BLaER1 treated with 17β-estradiol and CSF1 and Interleukin-3, amounts not matched to agents 10 nM and 100 nM (cell line): ENCODE measurements at regions not wholly inside any gene's neighbourhood (a gene's known extent, or its start where the extent isn't known, plus 50 kb on each side); places are given as distances from the start of the nearest gene placed in this dataset.
A peak's percentile ranks its signal among the peaks of the same experiment; 100 is the strongest.

Source experiments
- H3K27ac ChIP-seq, 11 experiments: shearing (Covaris generic); formaldehyde crosslinking; 2 replicates each; pipeline ENCODE4 v1.8.1; 2022
- H3K27me3 ChIP-seq, 11 experiments: shearing (Covaris generic); formaldehyde crosslinking; 2 replicates each; pipeline ENCODE4 v1.8.1; 2022
- H3K36me3 ChIP-seq, 11 experiments: shearing (Covaris generic); formaldehyde crosslinking; 2 replicates each; pipeline ENCODE4 v1.8.1; 2022
- H3K4me1 ChIP-seq, 10 experiments: shearing (Covaris generic); formaldehyde crosslinking; 2 replicates each; pipeline ENCODE4 v1.8.1; 2022
- H3K4me2 ChIP-seq, 11 experiments: shearing (Covaris generic); formaldehyde crosslinking; 2 replicates each; pipeline ENCODE4 v1.8.1; 2022
- H3K4me3 ChIP-seq, 10 experiments: shearing (Covaris generic); formaldehyde crosslinking; 2 replicates each; pipeline ENCODE4 v1.8.1; 2022
- H3K9ac ChIP-seq, 11 experiments: shearing (Covaris generic); formaldehyde crosslinking; 2 replicates each; pipeline ENCODE4 v1.8.1; 2022
- H3K9me3 ChIP-seq, 11 experiments: shearing (Covaris generic); formaldehyde crosslinking; replicated peaks in 1 of 11; 2 replicates each; pipeline ENCODE4 v1.8.1; 2022
- H4K20me1 ChIP-seq, 11 experiments: shearing (Covaris generic); formaldehyde crosslinking; 2 replicates each; pipeline ENCODE4 v1.8.1; 2022
- Cebpa-rat ChIP-seq, 11 experiments: shearing (Covaris generic); IDR thresholded peaks; 2 replicates each; pipeline ENCODE4 v1.8.1; 2022

- Histone ChIP-seq H3K9ac (no peak overlapping the region), H3K4me3 (0 out of 20 replicates have a peak overlapping the region, but pooled peaks of 1 of the 10 experiments have one; percentile 4), H3K9me3 (peaks cover 21 to 54% (median 40%) of the 10 kb centered on the region in 11 experiments), H4K20me1 (peaks cover 0 to 9% (median 0%) of the 10 kb centered on the region in 11 experiments; a peak in 1 of 22 replicates), H3K27ac (0 out of 22 replicates have a peak overlapping the region, but pooled peaks of 1 of the 11 experiments have one; percentile 10), H3K27me3 (no peaks in the 10 kb centered on the region), H3K36me3 (peaks cover 38 to 80% (median 64%) of the 10 kb centered on the region in 11 experiments), H3K4me2 (no peak overlapping the region), H3K4me1 (peaks cover 0 to 8% (median 0%) of the 10 kb centered on the region in 10 experiments; a peak in 4 of 20 replicates)
- no peak for TF ChIP-seq Cebpa-rat (IDR thresholded peaks at IDR 0.05)
These were observed 234.9 kb downstream of the PTPRC start for GRCh38 chr1:198873696-198874230.

DNA sequence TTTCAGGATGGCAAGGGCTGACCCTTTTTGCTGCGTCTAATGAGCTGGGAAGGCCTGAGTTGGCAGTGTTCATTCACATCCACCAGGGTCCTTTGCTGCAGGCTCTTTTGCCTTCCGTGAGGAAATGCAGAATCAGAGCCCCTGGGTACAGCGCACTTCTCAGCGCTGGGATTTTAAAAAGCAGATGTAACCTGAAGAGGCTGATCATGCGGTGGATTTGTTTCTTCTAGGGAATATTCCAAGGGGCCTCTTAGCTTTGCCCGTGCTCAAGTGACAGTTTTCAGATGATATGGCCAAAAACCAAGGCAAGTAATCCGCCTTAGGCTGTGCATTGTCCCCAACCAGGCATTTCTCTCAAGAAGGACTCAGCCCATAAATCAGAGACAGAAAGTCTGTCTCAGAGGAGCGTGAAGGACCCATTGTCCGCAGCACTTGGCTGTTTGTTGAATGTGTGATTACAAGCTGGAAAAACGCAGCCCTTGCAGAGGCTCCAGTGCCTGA lies 237.6 kb downstream of the PTPRC start:
- Histone ChIP-seq H3K27ac (peak overlapping the region in 1 of 11 experiments; percentile 26; a peak in 1 of 22 replicates), H3K9me3 (peaks cover 30 to 61% (median 49%) of the 10 kb centered on the region in 11 experiments), H3K4me2 (no peak overlapping the region), H3K27me3 (no peaks in the 10 kb centered on the region), H4K20me1 (0 out of 22 replicates have a peak, but pooled peaks cover 0 to under 1% (median 0%) of the 10 kb centered on the region in 11 experiments), H3K9ac (no peak overlapping the region), H3K4me1 (peaks cover 0 to 33% (median 15%) of the 10 kb centered on the region in 10 experiments; a peak in 15 of 20 replicates), H3K36me3 (peaks cover 50 to 86% (median 78%) of the 10 kb centered on the region in 11 experiments), H3K4me3 (no peak overlapping the region)
- TF ChIP-seq Cebpa-rat (IDR thresholded peaks at IDR 0.05), result no peak

GRCh38 chr1:198878566-198878965 lies 239.7 kb downstream of the PTPRC start:
- Histone ChIP-seq H3K9ac (no peak overlapping the region), H4K20me1 (no peaks in the 10 kb centered on the region), H3K9me3 (peaks cover 28 to 60% (median 40%) of the 10 kb centered on the region in 11 experiments), H3K36me3 (peaks cover 49 to 94% (median 79%) of the 10 kb centered on the region in 11 experiments), H3K27ac (peak overlapping the region in 1 of 11 experiments; percentile 82; a peak in 1 of 22 replicates), H3K27me3 (no peaks in the 10 kb centered on the region), H3K4me3 (no peak overlapping the region), H3K4me2 (no peak overlapping the region), H3K4me1 (peaks cover 0 to 55% (median 16%) of the 10 kb centered on the region in 10 experiments; a peak in 15 of 20 replicates)
- TF ChIP-seq Cebpa-rat (IDR thresholded peaks at IDR 0.05), result no peak

- peak overlapping the region in 1 of 11 experiments; percentile 62; a peak in 2 of 22 replicates for H3K9ac ChIP-seq
- H3K27ac ChIP-seq, result peak overlapping the region; percentile 37 to 87 (median 81); a peak in 18 of 22 replicates
- peaks cover 0 to 52% (median 15%) of the 10 kb centered on the region in 10 experiments; a peak in 15 of 20 replicates for H3K4me1 ChIP-seq
- peak overlapping the region in 5 of 11 experiments; percentile 60 to 88 (median 82); a peak in 8 of 22 replicates for H3K4me2 ChIP-seq
- H4K20me1 ChIP-seq, result no peaks in the 10 kb centered on the region; a peak in 1 of 22 replicates
- H3K36me3 ChIP-seq, result peaks cover 49 to 95% (median 79%) of the 10 kb centered on the region in 11 experiments
- peaks cover 22 to 51% (median 34%) of the 10 kb centered on the region in 11 experiments; a peak in 20 of 22 replicates for H3K9me3 ChIP-seq
- H3K27me3 ChIP-seq, result no peaks in the 10 kb centered on the region
- H3K4me3 ChIP-seq, result no peak overlapping the region
- TF ChIP-seq Cebpa-rat (IDR thresholded peaks at IDR 0.05), result no peak
These were observed 241.0 kb downstream of the PTPRC start for GRCh38 chr1:198879711-198880306.

DNA sequence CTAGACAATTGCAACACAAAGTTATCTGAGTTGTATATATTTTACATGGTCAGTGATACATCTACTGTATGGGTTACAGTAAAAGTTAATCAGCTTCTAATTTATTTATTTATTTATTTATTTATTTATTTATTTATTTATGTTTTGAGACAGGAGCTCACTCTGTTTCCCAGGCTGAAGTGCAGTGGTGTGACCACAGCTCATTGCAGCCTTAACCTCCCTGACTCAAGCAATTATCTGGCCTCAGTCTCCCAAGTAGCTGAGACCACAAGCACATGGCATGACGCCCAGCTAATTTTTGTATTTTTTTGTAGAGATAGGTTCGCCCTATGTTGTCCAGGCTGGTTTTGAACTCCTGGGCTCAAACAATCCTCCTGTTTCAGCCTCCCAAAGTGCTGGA lies 241.6 kb downstream of the PTPRC start:
- peak overlapping the region in 1 of 10 experiments; percentile 24; a peak in 1 of 20 replicates for H3K4me3 ChIP-seq
- peak overlapping the region; percentile 58 to 87 (median 81) for H3K27ac ChIP-seq
- H3K4me1 ChIP-seq, result peaks cover 0 to 48% (median 15%) of the 10 kb centered on the region in 10 experiments; a peak in 15 of 20 replicates
- peak overlapping the region in 9 of 11 experiments; percentile 13 to 88 (median 67); a peak in 17 of 22 replicates for H3K4me2 ChIP-seq
- no peaks in the 10 kb centered on the region for H3K27me3 ChIP-seq
- peaks cover 46 to 95% (median 74%) of the 10 kb centered on the region in 11 experiments for H3K36me3 ChIP-seq
- TF ChIP-seq Cebpa-rat (IDR thresholded peaks at IDR 0.05), result no peak
- peak overlapping the region in 10 of 11 experiments; percentile 9 to 62 (median 58); a peak in 15 of 22 replicates for H3K9ac ChIP-seq
- no peaks in the 10 kb centered on the region; a peak in 1 of 22 replicates for H4K20me1 ChIP-seq
- H3K9me3 ChIP-seq, result peaks cover 22 to 51% (median 32%) of the 10 kb centered on the region in 11 experiments; a peak in 20 of 22 replicates

- peaks cover 41 to 95% (median 68%) of the 10 kb centered on the region in 11 experiments for H3K36me3 ChIP-seq
- TF ChIP-seq Cebpa-rat (IDR thresholded peaks at IDR 0.05), result peak in 5 of 11 experiments; percentile 26 to 90 (median 69); a peak in 9 of 22 replicates
- peaks cover 22 to 51% (median 31%) of the 10 kb centered on the region in 11 experiments; a peak in 20 of 22 replicates for H3K9me3 ChIP-seq
- peaks cover 0 to 48% (median 15%) of the 10 kb centered on the region in 10 experiments; a peak in 15 of 20 replicates for H3K4me1 ChIP-seq
- H3K9ac ChIP-seq, result peak overlapping the region in 10 of 11 experiments; percentile 9 to 62 (median 58); a peak in 16 of 22 replicates
- peaks cover 0 to under 1% (median 0%) of the 10 kb centered on the region in 11 experiments; a peak in 1 of 22 replicates for H4K20me1 ChIP-seq
- H3K27ac ChIP-seq, result peak overlapping the region; percentile 58 to 87 (median 81)
- peak overlapping the region in 2 of 10 experiments; percentile 20 to 24; a peak in 2 of 20 replicates for H3K4me3 ChIP-seq
- H3K27me3 ChIP-seq, result no peaks in the 10 kb centered on the region
- H3K4me2 ChIP-seq, result peak overlapping the region in 9 of 11 experiments; percentile 13 to 88 (median 67); a peak in 17 of 22 replicates
These were observed 242.2 kb downstream of the PTPRC start for GRCh38 chr1:198880818-198881597.

DNA sequence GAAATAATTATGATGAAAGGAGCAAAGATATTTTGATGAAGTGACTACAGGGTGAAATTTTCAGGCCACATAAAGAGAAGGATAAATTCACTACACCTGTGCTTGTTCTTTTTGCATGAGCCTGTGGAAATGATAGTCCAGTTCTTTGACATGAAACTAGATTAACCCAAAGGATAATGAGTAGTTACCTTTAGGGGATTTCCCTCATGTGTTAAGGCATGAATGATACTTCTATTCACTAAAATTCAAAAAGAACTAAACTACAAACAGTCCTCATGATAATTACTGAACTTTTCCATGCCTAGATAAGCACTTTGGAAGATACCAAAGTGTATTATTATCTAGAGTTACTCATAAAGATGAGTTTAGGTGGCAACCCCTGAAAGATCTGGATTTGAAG lies 244.3 kb downstream of the PTPRC start:
- peak overlapping the region in 1 of 11 experiments; percentile 16; a peak in 1 of 22 replicates for H3K4me2 ChIP-seq
- no peaks in the 10 kb centered on the region for H3K27me3 ChIP-seq
- no peak overlapping the region for H3K9ac ChIP-seq
- TF ChIP-seq Cebpa-rat (IDR thresholded peaks at IDR 0.05), result no peak
- no peak overlapping the region for H3K4me3 ChIP-seq
- H3K4me1 ChIP-seq, result peaks cover 0 to 48% (median 15%) of the 10 kb centered on the region in 10 experiments; a peak in 15 of 20 replicates
- H3K27ac ChIP-seq, result peak overlapping the region in 5 of 11 experiments; percentile 16 to 82 (median 26); a peak in 4 of 22 replicates
- peaks cover 0 to 7% (median 0%) of the 10 kb centered on the region in 11 experiments; a peak in 1 of 22 replicates for H4K20me1 ChIP-seq
- H3K9me3 ChIP-seq, result peaks cover 8 to 35% (median 19%) of the 10 kb centered on the region in 11 experiments; a peak in 20 of 22 replicates
- H3K36me3 ChIP-seq, result peaks cover 25 to 85% (median 53%) of the 10 kb centered on the region in 11 experiments
